Cardiac septum (tissue), 1 donor: ENCODE measurements at regions not wholly inside any gene's neighbourhood (a gene's known extent, or its start where the extent isn't known, plus 50 kb on each side); places are given as distances from the start of the nearest gene placed in this dataset.

Experiments used
- DNase-seq: peaks from one replicate; pipeline ENCODE4 v3.0.0-alpha.2; 2020; ENCODE audit warnings: low spot score
- intact Hi-C: fragments of 100-400 bp; cut with DNase I; formaldehyde crosslinking; loops from one replicate; pipeline ENCODE4 v1.14.0; 2022
- donor health status: DM: no; HTN: no; CAD: no.

- intact Hi-C loops = no loop called here
- DNase-seq = no peak
Measured at GRCh38 chr3:181764544-181764943, 52.8 kb downstream of the SOX2 start.

GRCh38 chr3:181770296-181770695 is 58.6 kb downstream of the SOX2 start:
- intact Hi-C loops = no loop called here

GRCh38 chr3:181771120-181771519 is 59.4 kb downstream of the SOX2 start:
- DNase-seq = no peak

More at GRCh38 chr3:181770296-181770695, 58.6 kb downstream of the SOX2 start:
- DNase-seq = no peak

GRCh38 chr3:181772166-181772565 is 60.4 kb downstream of the SOX2 start:
- DNase-seq = no peak
- intact Hi-C loops = no loop called here

More at GRCh38 chr3:181771120-181771519, 59.4 kb downstream of the SOX2 start:
- intact Hi-C loops = no loop called here

- intact Hi-C loops = no loop called here
- no peak for DNase-seq
Measured at GRCh38 chr3:181773921-181774320, 62.2 kb downstream of the SOX2 start.

- intact Hi-C loops = no loop called here
- DNase-seq = no peak
Measured at GRCh38 chr3:181782306-181782954, 70.7 kb downstream of the SOX2 start.

- intact Hi-C loops = no loop called here
Measured at GRCh38 chr3:181790561-181790960, 78.8 kb downstream of the SOX2 start.

GRCh38 chr3:181791056-181791955 is 79.6 kb downstream of the SOX2 start:
- DNase-seq = no peak
- intact Hi-C loops = no loop called here

More at GRCh38 chr3:181790561-181790960, 78.8 kb downstream of the SOX2 start:
- no peak for DNase-seq

GRCh38 chr3:181793006-181793405 is 81.3 kb downstream of the SOX2 start:
- intact Hi-C loops = no loop called here
- no peak for DNase-seq

GRCh38 chr3:181794011-181794790 is 82.5 kb downstream of the SOX2 start:
- intact Hi-C loops = no loop called here
- DNase-seq = no peak

GRCh38 chr3:181796641-181797040 is 84.9 kb downstream of the SOX2 start:
- DNase-seq = no peak
- intact Hi-C loops = no loop called here

GRCh38 chr3:181797431-181797830 is 85.7 kb downstream of the SOX2 start:
- intact Hi-C loops = no loop called here

GRCh38 chr3:181805703-181806102 is 94.0 kb downstream of the SOX2 start:
- intact Hi-C loops = no loop called here
- no peak for DNase-seq

More at GRCh38 chr3:181797431-181797830, 85.7 kb downstream of the SOX2 start:
- DNase-seq = no peak

- DNase-seq = no peak
- intact Hi-C loops = no loop called here
Measured at GRCh38 chr3:181808053-181808452, 96.3 kb downstream of the SOX2 start.

GRCh38 chr3:181823716-181824115 is 112.0 kb downstream of the SOX2 start:
- intact Hi-C loops = no loop called here
- DNase-seq = no peak

- intact Hi-C loops = no loop called here
- no peak for DNase-seq
Measured at GRCh38 chr3:181824961-181825360, 113.2 kb downstream of the SOX2 start.

- intact Hi-C loops = no loop called here
Measured at GRCh38 chr3:181839039-181839915, 127.6 kb downstream of the SOX2 start.

GRCh38 chr3:181839916-181840297 is 128.2 kb downstream of the SOX2 start:
- no peak for DNase-seq
- intact Hi-C loops = no loop called here

More at GRCh38 chr3:181839039-181839915, 127.6 kb downstream of the SOX2 start:
- no peak for DNase-seq

- intact Hi-C loops = no loop called here
Measured at GRCh38 chr3:181844211-181844610, 132.5 kb downstream of the SOX2 start.

More at GRCh38 chr3:181844211-181844610, 132.5 kb downstream of the SOX2 start:
- no peak for DNase-seq
